HG03064 (cell line): ENCODE measurements at regions not wholly inside any gene's neighbourhood (a gene's known extent, or its start where the extent isn't known, plus 50 kb on each side); places are given as distances from the start of the nearest gene placed in this dataset.

Experiments
- ATAC-seq: cut with Tn5 transposase; IDR thresholded peaks from one replicate; pipeline ENCODE4 v1.9.1; 2021; ENCODE audit warnings: low read depth; ENCODE audit not compliant: unreplicated experiment

DNA sequence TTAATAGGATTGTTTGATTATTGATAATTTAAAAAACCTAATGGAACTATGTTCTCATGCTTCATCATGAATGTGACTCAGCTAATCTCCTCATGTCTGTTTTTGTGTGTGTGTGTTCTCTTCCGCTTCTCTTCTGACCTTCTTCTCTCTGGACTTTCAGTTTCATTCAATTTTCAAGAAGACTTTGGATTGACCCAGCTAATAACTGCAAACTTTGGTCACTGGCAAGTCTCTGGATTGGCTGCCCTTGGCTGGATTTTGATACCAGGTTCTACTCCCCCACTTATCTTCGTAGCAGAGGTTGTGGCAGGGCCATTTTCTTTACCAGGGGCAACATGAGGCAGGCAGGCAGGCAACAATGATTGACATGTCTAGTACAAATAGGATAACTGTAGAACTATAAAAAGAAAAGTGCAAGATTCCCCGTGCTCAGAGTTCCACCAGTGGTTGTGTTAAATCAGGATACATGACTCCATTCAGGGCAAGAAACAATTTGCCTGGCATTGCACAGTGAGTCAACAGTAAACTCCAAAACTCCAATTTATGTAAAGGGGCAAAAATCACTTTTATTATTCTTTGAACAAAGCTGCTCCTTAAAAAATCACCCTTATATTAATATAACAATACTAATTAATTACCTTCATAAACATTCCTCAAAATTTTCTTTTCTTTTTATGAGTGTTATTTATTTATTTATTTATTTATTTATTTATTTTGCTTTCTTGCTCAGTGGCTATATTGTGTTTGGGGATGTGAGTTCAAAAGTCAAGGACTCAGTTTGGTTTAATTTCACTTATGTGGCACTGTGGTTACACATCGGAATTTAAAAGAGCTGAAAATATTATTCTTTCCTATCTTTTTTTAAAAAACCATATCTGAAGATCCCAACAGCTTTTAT lies 167.6 kb downstream of the RND3 start:
- no peak for ATAC-seq

DNA sequence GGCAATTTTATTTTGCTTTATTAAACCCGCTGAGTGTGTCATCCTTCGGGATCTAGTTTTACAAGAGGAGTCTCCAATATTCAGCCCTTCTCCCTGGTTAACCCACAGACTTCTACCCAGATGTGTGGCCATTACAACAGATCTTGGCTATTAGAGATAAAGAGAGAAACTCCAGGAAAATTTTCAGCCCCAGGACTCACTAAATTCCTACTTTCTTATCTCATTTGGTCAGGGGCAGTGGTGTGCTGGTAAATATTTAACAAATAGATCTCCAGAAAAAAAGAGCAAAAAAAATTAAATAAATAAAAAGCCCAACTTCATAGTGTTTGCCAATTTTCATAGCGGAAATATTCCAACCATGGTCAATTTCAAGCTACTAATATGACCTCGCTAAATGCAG lies 168.4 kb downstream of the RND3 start:
- no peak for ATAC-seq

DNA sequence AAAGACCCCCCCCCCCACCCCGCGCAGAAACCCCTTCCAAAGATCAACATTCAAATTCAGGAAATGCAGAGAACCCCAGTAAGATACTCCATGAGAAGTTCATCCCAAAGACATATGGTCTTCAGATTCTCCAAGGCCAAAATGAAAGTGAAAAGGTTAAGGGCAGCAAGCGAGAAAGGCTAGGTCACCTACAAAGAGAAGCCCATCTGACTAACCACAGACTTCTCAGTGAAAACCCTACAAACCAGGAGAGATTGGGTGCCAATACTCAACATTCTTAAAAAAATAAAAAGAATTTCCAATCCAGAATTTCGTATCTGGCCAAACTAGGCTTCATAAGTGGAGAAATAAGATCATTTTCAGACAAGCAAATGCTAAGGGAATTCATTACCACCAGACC lies 175.2 kb downstream of the RND3 start:
- ATAC-seq, result no peak

DNA sequence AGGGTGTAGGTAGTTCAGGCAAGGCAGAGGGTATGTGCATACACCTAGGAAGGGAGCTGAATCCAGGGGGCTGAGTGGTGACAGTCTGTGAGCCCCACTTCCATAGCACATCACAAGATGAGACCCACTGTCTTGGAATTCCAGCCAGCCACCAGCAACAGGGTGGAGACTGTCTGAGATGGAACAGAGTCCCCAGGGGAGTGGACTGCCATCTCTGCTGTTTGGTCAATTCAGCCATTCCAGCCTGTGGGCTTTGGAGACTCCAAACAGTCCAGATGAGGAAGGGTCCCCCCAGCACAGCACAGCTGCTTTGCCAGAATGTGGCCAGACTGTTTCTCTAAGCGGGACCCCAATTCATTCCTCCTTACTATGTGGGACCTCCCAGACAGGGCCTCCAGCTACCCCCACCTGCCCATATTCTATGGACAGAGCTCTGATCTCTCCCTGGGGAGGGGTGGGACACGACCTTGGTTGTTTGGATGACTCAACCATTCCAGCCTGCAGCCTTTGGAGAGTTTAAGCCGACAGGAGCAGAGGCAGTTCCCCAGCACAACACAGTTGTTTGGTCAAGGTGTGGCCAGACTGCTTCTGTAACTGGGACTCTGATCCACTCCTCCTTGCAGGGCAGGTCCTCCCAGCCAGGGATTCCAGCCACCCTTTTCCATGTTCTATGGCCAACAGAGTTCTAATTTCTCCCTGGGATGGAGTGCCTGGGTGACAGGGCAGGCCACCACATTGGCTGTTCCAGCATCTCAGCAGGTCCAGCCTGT lies 178.0 kb downstream of the RND3 start:
- no peak for ATAC-seq

DNA sequence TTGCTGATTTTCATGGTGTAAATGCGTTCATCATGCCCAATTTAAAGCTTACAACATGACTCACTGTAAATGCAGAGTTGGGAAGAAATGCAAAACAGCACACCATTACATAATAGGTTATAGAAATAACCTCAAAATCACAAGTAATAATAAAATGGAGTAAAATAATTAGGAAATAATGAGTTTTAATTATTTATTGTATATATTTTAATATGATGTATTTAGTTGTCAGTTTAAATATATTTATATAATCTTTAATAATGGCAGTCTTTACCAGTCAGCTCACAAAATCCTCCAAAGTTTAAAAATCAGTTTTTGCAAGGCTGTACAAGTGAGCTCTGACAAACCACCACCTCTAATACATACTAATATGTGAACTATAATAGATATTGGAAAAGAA lies 180.2 kb downstream of the RND3 start:
- ATAC-seq, result no peak

DNA sequence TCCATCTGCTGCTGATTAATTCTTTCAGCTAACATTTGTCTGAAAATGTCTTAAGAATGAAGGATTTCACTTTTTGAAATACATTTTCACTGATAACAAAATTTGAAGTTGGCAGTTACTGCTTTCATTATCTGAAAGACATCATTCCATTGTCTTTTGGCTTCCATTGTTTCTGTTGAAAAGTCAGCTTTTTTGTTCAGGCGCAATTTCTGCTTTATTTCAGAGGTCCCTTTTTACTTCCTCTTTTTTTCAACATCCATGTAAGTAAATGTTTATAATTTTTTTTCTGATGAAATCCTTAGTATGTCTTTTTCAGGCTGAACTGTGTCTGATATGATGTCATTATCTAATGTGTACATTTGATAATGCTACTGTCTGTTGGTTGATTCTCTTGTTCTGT lies 184.2 kb downstream of the RND3 start:
- no peak for ATAC-seq

DNA sequence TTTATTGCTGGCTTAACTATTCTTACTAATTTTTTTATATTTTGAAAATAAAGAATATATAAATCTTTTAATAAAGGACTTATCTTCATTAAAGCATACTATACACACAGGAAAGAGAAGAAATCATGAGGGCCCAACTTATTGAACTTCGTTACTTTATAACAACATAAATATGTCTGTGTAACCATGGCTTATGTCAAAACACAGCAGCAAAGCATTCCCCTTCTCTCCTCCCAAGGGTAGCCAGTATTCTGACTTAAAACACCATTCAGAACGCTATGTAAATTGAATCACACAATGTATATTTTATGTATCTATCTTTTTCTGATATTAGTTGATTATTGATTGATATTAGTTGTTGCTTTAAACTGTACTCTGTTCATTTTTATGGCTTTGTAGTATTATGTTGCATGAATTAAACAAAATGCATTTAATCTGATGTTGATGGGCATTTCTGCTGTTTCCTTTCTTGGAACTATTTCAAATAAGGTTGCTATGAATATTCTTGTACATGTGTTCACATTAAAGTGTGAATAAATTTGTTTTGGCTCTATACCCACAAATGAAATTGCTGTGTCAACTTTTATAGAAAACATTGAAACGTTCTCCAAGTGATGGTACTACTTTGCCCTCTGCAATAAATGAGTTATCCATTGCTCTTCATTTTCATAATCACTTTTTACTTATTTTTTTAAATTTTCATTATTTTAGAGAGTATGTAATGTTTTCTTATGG lies 188.7 kb downstream of the RND3 start:
- no peak for ATAC-seq

DNA sequence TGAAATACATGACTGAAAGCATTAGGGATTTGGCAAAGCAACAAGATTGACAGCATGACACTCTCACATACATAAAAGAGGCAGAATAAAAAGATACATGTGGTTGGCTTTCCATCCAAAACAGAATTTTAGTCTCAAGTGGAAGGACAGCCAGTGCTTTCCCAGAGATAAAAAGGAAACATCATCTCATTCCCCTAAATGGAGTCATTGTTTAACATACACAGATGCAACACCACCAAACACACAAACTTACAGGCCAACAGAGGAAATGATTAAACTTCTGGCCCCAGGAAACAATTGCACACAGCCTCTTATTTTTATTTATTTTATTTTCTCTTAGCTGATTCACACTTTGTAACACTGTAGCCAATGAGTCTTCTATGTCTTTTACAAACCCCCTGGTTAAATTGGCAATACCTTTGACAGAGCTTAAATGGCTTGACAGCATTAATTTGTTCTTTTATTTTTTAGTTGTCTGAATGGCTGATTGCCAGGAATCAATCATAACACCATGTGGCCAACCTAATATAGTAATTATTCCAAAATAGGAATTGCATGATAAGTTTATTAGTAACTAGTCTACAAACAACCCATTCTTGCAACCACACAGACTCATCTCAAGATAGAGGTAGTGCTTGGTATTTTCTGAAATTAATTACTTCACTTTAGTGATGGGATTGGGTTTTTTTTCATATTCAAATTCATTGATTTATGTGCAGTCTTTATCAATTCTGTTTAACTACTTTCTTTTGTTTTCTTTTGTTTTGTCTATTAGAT lies 190.5 kb downstream of the RND3 start:
- no peak for ATAC-seq

DNA sequence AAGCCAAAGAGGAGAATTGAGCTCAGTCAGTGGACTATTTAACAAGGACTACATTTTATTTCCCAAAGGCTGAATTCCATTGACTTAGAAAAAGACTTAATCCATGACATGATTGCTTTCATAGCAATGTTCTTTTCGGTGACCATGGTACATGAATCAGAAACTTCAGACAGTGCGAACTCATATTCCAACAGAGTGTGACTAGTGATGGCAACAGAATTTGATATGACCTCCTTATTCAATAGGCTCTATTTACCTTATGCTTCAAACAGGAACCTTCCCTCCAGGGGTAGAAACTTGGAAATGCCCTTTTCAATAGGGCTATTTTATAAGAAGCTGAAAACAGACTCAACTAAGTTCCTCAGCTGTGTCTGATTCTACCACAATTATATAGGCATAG lies 191.9 kb downstream of the RND3 start:
- no peak for ATAC-seq

DNA sequence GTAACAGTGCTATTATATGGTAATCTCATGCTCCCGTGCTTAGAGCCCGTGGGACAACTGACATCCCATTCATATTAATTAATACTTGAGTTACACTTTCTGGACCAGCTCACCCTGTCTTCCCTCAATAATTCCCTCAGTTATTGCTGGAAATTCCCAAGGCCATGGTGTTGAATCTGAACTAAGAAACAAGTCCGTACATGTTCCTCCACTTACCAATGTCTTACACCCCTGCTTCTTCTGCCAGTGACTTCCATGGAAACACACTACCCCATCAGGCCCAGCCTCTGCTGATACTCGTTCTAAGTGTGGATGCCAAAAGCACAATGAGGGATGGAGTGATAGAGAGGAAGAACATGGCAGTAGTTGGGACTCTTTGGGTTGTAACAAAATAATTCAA lies 193.7 kb downstream of the RND3 start:
- no peak for ATAC-seq

DNA sequence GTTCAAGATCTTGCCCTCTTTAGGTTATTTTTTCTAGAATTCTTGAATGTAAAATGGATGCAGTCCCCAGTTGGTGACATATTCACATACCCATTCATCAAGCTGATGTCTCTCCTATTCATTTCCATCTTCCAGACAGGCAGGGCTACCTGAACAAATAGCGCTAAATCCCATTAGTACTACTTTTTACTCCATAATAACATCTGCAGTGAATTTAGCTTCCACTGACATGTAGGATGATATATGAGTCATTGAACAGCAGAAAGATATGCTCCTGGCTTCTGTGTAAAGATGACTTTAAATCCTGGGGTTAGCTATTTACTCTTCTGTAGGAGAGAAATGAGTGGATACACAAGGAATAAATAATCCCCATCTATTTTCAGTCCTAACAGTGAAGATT lies 194.7 kb downstream of the RND3 start:
- no peak for ATAC-seq

DNA sequence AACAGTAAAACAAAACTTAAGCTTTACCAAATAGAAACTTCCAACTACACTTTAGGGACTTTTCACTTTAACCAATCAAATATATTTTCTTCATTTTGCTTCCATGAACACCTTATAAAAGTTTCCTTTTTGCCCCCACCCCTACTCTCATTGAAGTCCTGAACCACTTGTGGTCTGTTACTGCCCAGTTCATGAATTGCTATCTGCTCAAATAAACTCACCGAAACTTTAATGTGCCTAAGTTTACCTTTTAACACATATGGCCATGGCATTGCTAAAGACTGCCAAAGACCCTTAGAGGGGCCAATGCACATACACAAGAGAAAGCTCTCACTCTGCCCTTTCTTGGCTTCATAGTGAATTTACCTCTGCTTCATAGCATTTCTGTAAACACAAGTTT lies 195.3 kb downstream of the RND3 start:
- ATAC-seq, result no peak

DNA sequence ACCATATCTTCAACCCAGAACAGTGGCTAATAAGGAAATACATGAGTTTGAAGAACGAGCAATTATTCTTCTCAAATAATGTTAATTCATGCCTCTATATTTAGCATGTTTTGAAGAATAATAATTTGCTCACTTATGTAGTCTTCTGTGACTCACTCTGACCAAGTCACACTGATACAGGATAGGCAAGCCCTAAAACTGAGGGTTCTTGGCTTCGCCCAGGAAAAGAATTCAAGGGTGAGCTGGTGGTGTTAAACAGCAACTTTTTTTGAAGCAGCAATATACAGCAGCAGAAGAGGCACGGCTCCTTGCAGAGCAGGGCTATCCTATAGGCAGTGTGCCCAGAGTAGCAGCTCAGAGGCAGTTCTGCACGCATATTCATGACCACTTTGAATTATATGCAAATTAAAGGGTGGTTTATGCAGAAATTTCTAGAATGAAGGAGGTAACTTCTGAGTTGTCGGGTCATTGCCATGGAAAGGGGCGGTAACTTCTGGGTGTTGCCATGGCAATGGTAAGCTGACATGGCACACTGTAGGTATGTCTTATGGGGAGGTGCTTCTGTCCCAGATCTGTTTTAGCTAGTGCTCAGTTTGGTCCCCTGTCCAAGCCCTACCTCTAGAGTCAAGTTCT lies 200.6 kb downstream of the RND3 start:
- no peak for ATAC-seq

DNA sequence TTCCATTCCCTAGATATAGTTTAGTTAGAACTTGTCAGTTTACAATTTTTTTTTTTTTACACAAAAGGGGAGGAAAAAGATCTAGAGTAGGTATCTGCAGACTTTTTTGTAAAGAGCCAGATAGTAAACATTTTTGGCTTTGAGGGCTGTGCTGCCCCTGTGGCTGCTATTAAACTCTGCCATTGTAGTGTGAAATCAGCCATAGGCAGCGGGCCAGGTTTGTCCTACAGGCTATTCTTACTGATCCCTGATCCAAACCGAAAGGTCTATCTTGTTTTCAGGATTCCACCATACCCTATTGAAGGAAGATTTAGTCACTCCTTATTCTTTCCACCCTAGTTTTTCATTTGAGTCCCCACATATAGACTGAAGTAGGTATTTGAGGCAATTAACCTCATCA lies 203.4 kb downstream of the RND3 start:
- ATAC-seq, result no peak

DNA sequence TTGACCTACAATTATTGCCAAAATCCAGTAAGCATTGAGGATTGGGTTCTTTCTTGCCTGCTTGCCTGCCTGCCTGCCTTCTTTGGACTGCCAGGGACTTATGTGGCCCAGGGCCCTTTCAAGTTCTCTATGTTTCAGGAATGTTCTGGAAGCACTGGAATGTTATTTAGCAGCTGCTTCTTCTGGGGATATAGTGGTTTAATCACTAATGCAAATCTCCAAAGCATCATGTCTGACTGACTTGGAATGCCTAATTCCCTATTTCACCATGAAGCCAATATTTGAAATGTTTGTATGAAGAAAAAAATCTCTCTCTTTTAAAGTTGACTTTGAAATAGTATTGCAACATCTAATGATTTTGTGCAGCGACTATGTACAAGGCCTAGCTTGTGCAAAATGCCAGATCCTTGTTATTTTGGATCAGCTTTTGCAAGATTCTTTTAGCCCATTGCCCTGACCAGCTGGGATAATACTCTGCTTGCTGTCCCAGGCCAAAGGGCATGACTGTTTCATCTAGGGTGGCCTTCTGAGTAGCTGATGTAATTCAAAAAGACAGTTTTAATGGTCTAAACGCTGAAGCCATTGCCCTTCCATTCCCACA lies 204.6 kb downstream of the RND3 start:
- ATAC-seq, result no peak

DNA sequence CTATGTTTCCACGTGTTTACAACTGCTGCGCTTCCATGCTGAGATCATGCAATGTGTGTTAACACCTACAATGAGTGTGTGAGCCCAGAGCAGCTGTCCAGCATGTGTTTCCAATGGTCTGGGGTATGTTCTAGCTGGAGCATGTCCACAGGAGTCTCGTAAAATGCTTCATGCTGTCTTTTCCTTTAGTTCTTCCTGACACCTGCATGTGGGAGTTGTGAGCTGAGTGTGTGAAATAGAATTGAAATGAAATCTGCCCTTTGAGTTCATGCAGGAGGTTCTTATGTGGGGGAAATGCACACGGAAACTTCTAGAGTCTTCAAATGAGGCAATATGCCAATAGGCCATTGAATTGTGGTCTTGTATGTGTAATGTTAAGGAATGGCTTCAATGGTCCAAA lies 205.1 kb downstream of the RND3 start:
- no peak for ATAC-seq

DNA sequence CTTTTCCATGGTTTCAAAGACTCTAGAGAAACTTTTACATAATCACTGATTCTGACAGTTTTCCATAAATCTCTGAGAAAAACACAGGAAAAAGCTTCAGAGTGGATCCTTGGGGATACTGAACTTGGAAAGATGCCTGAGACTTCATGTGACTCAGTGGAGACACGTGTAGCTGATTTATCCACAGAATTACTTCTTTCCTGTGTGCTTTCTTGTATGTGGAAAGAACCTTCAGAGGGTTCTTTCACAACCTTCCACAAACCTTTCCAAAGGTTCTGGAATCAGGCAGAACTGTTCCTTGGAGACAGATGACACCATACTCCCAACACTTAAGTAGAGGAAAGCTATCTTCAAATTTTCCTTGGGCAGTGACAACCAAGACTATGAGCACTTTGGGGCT lies 207.2 kb downstream of the RND3 start:
- no peak for ATAC-seq

DNA sequence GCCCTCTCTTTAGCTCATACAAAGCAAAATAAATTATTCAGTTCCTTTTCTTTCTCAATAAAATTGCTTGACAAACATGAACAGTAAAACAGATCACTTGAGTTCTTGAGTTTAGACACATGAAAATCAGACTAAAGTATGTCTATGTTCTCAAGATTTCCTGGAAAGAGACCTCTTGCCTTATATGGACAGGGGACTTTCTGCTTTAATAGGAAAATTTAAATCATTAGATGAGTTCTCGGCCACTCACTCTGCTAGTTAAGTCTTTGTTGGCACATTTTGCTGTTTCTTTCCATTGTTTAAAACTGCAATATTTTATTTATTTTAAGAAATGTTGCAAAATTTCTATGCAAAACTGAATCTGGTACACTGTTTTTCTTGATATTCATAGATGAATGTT lies 207.8 kb downstream of the RND3 start:
- ATAC-seq, result no peak

DNA sequence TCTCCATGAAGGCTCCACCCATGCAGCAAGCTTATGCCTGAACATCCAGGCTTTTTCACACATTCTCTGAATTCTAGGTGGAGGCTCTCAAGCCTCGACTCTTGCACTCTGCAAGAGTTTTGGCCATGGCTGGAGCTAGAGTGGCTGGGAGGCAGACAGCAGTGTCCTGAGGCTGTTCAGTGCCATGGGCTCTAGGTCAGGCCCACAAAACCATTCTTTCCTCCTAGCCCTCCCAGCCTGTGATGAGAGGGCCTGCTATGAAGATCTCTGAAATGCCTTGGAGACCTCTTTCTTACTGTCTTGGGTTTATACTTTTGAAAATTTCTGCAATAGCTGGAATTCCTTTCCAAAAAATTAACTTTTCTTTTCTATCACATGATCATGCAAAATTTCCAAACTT lies 210.7 kb downstream of the RND3 start:
- no peak for ATAC-seq

DNA sequence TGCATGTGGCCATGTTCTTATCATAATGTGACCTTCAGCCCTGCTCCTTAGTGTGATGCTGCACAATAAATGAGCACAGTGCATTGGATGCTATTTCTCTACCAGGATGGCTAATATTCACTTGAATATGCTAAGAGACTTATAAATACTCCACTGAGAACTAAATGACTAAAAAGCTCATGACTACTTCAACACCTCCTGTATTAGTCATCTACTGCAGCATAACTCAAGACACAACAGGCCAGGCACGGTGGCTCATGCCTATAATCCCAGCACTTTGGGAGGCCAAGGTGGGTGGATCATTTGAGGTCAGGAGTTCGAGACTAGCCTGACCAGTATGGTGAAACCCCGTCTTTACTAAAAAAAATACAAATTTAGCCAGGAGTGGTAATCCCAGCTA lies 213.4 kb downstream of the RND3 start:
- ATAC-seq, result no peak
